Thoracic aorta (tissue), 2 donors: ENCODE measurements at regions not wholly inside any gene's neighbourhood (a gene's known extent, or its start where the extent isn't known, plus 50 kb on each side); places are given as distances from the start of the nearest gene placed in this dataset.

Experiments used
- ATAC-seq: fragments of 150-250 bp; one replicate; pipeline ENCODE4 v1.8.0; 2017; ENCODE audit warnings: low read depth; ENCODE audit not compliant: insufficient number of reproducible peaks, low FRiP score
- DNase-seq: peaks from one replicate; pipeline ENCODE4 v3.0.0-alpha.2; 2020; ENCODE audit warnings: low spot score
- H3K27ac ChIP-seq, 2 donors: fragments of 200-600 bp; sonication (generic); 1 replicate in 1 of 2; 2 replicates in 1 of 2; pipeline ENCODE4 v1.5.1; 2016; ENCODE audit warnings: mild to moderate bottlenecking in 2 of 2, moderate library complexity in 2 of 2
- H3K27me3 ChIP-seq: fragments of 200-600 bp; sonication (generic); replicated peaks from 2 replicates; pipeline ENCODE4 v1.6.0; 2016; ENCODE audit warnings: mild to moderate bottlenecking; ENCODE audit not compliant: insufficient read depth
- H3K36me3 ChIP-seq: fragments of 200-600 bp; sonication (generic); one replicate; pipeline ENCODE4 v1.5.1; 2016
- H3K4me1 ChIP-seq, 2 donors: fragments of 200-600 bp; sonication (generic); 1 replicate in 1 of 2; 2 replicates in 1 of 2; pipeline versions ENCODE4 v1.5.1 to v1.6.0; 2016; ENCODE audit warnings: low read depth in 2 of 2, mild to moderate bottlenecking in 1 of 2; ENCODE audit not compliant: control insufficient read depth in 1 of 2
- H3K4me3 ChIP-seq: fragments of 200-600 bp; sonication (generic); 2 replicates; pipeline ENCODE4 v1.5.1; 2016; ENCODE audit warnings: mild to moderate bottlenecking
- H3K9me3 ChIP-seq: fragments of 200-600 bp; sonication (generic); 2 replicates; pipeline ENCODE4 v1.5.1; 2016
- TF ChIP-seq, protein P1 (sequence below): fragments of 200-600 bp; sonication (generic); IDR thresholded peaks from one replicate; pipeline ENCODE4 v1.5.1; 2019; ENCODE audit warnings: antibody characterized with exemption

DNA sequence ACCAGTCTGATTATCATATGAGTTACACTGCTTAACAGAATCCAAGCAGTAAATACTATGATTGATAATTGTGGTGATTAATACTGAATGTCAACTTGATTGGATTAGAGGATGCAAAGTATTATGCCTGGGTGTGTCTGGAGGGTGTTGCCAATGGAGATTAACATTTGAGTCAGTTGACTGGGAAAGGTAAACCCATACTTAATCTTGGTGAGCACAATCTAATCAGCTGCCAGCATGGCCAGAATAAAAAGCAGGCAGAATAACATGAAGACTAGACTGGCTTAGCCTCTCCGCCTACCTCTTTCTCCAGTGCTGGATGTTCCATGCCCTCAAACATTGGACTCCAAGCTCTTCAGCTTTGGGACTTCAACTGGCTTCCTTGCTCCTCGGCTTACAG is 961.3 kb downstream of the ADGRL3 start:
- Histone ChIP-seq H3K27me3 (no peaks in the 10 kb centered on the region), H3K27ac (no peak overlapping the region), H3K36me3 (no peaks in the 10 kb centered on the region), H3K4me1 (no peaks in the 10 kb centered on the region), H3K4me3 (no peak overlapping the region), H3K9me3 (no peaks in the 10 kb centered on the region)
- DNase-seq: no peak
- ATAC-seq: no peak
- TF ChIP-seq, protein P1, sequence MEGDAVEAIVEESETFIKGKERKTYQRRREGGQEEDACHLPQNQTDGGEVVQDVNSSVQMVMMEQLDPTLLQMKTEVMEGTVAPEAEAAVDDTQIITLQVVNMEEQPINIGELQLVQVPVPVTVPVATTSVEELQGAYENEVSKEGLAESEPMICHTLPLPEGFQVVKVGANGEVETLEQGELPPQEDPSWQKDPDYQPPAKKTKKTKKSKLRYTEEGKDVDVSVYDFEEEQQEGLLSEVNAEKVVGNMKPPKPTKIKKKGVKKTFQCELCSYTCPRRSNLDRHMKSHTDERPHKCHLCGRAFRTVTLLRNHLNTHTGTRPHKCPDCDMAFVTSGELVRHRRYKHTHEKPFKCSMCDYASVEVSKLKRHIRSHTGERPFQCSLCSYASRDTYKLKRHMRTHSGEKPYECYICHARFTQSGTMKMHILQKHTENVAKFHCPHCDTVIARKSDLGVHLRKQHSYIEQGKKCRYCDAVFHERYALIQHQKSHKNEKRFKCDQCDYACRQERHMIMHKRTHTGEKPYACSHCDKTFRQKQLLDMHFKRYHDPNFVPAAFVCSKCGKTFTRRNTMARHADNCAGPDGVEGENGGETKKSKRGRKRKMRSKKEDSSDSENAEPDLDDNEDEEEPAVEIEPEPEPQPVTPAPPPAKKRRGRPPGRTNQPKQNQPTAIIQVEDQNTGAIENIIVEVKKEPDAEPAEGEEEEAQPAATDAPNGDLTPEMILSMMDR: no peak

DNA sequence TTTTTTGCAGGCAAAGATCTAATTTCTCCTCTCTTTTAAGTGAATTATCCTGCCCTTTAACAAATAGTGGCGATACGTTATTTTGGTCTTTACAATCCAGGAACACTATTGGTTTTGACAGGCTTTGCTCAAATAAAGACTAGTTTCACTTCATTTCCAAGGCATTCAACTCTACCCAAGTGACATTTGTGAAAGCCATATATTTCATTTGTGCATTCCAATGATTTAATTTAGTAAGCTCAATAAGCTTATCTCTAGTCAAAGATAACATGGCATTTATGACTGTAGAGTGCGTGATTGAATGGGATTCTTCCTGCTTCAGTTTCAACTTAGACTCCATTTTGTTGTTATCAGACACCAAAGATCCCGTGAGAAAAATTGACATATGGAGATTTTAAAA is 959.8 kb downstream of the ADGRL3 start:
- Histone ChIP-seq H3K27me3 (no peaks in the 10 kb centered on the region), H3K27ac (no peak overlapping the region), H3K36me3 (no peaks in the 10 kb centered on the region), H3K9me3 (no peaks in the 10 kb centered on the region), H3K4me1 (no peaks in the 10 kb centered on the region), H3K4me3 (no peak overlapping the region)
- TF ChIP-seq, protein P1: no peak
- no peak for ATAC-seq
- DNase-seq: no peak

DNA sequence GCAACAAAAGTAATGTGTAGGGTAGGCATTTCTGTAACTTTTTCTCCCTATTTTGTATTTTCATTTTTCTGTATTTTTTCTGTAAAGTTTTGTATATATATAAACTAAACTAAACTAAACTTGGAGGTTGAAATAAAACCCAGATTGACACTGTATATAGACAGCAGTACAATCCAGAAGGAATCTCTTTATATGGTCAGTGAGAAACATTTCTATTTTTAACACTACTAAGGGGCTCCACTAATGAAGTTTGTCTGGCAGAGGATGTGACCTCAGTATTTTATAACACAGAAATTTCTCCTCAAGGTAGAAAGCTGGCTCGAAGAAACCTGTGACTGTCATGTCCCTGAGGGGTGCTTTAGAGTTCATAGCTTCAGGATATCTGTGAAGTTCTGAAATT is 959.2 kb downstream of the ADGRL3 start:
- no peaks in the 10 kb centered on the region for H3K27me3 ChIP-seq
- H3K36me3 ChIP-seq: no peaks in the 10 kb centered on the region
- ATAC-seq (no peak), DNase-seq (no peak)
- H3K27ac ChIP-seq: no peak overlapping the region
- no peaks in the 10 kb centered on the region for H3K9me3 ChIP-seq
- no peaks in the 10 kb centered on the region for H3K4me1 ChIP-seq
- TF ChIP-seq, protein P1: no peak
- no peak overlapping the region for H3K4me3 ChIP-seq

DNA sequence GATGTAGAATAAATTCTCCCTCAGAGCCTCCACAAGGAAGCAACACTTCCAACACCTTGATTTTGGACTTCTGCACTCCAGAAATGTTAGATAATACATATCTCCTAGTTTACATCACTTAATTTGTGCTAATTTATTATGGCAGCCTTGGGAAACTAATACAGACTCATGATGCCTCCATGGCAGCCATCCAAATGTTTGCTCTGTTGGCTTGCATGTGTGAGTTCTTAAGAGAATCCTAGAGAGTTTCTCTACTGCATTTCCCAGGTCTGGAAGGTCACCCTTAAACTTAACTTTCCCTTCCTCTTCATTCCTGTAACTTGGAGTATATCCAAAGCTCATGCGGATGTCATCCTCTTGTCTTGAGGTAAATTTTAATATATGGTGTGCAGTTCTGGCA is 956.1 kb downstream of the ADGRL3 start:
- Histone ChIP-seq H3K4me3 (no peak overlapping the region), H3K36me3 (no peaks in the 10 kb centered on the region), H3K27ac (no peak overlapping the region), H3K9me3 (no peaks in the 10 kb centered on the region), H3K27me3 (no peaks in the 10 kb centered on the region), H3K4me1 (no peaks in the 10 kb centered on the region)
- TF ChIP-seq, protein P1: no peak
- ATAC-seq: no peak
- DNase-seq: no peak

DNA sequence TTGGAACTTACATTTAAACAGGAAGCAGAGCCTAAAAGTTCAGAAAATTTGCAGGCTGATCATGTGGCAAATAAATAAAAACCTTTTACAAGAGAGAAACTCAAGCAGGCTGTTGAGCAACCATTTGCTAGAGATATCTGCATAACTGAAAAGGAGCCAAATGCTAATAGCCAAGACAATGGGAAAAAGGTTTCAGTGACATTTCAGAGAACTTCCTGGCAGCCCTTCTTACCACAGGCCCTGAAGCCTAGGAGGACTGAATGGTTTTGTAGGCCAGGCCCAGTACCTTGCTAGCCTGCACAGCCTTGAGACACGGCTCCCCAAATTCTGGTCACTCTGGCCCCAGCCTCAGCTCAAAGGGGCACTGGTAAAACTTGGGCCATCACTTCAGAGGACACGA is 945.1 kb downstream of the ADGRL3 start:
- Histone ChIP-seq H3K4me3 (no peak overlapping the region), H3K9me3 (no peaks in the 10 kb centered on the region), H3K36me3 (no peaks in the 10 kb centered on the region), H3K27ac (no peak overlapping the region), H3K4me1 (no peaks in the 10 kb centered on the region), H3K27me3 (no peaks in the 10 kb centered on the region)
- TF ChIP-seq, protein P1: no peak
- ATAC-seq (no peak), DNase-seq (no peak)
